H1 (cell line): ENCODE measurements at regions not wholly inside any gene's neighbourhood (a gene's known extent, or its start where the extent isn't known, plus 50 kb on each side); places are given as distances from the start of the nearest gene placed in this dataset.

Experiments
- CTCF ChIA-PET: fragments of 300-600 bp; sonication (Branson Sonifier 250); formaldehyde crosslinking; loops from one replicate; lab custom pipeline; 2021; ENCODE audit not compliant: partially characterized antibody; lab: Charles Lee
- POLR2A ChIA-PET: fragments of 300-600 bp; sonication (Branson Sonifier 250); formaldehyde crosslinking; loops from one replicate; lab custom pipeline; 2021; ENCODE audit warnings: inconsistent platforms; ENCODE audit not compliant: partially characterized antibody; lab: Charles Lee
- DNase-seq, 2 experiments: peaks; one replicate each; pipeline versions ENCODE4 v3.0.0 to v3.0.0-alpha.2; 2010 to 2022; ENCODE audit warnings: low spot score in 2 of 2, low read depth in 1 of 2, mixed read lengths in 1 of 2
- FAIRE-seq: peaks from 2 replicates; lab custom pipeline; 2011; peaks lifted over from hg19 to GRCh38; lab: Jason Lieb, UNC
- H2AFZ ChIP-seq: 2 replicates; pipeline ENCODE4 v1.8.1; 2012; ENCODE audit warnings: low read length, inconsistent platforms
- H2AK5ac ChIP-seq: 2 replicates; pipeline ENCODE4 v1.6.1; 2013; ENCODE audit warnings: low read depth, low read length
- H2BK120ac ChIP-seq: replicated peaks from 2 replicates; pipeline ENCODE3; 2013; ENCODE audit warnings: low read depth, low read length, inconsistent platforms
- H2BK12ac ChIP-seq: 2 replicates; pipeline ENCODE4 v1.6.1; 2013; ENCODE audit warnings: low read depth, low read length
- H2BK15ac ChIP-seq: 2 replicates; pipeline ENCODE4 v1.6.1; 2013; ENCODE audit warnings: low read length
- H2BK20ac ChIP-seq: 2 replicates; pipeline ENCODE4 v1.6.1; 2013; ENCODE audit warnings: low read length
- H2BK5ac ChIP-seq: 2 replicates; pipeline ENCODE4 v1.6.1; 2013; ENCODE audit warnings: low read depth, low read length
- H3K14ac ChIP-seq: 2 replicates; pipeline ENCODE4 v1.6.1; 2013; ENCODE audit warnings: inconsistent platforms; ENCODE audit not compliant: insufficient read length
- H3K18ac ChIP-seq: 2 replicates; pipeline ENCODE4 v1.6.1; 2013; ENCODE audit warnings: low read length; ENCODE audit errors: extremely low read depth
- H3K23ac ChIP-seq: 2 replicates; pipeline ENCODE4 v1.6.1; 2013; ENCODE audit warnings: inconsistent platforms; ENCODE audit not compliant: insufficient read length
- H3K23me2 ChIP-seq: 2 replicates; pipeline ENCODE4 v1.6.1; 2013; ENCODE audit warnings: low read depth, low read length
- H3K27ac ChIP-seq: 2 replicates; pipeline ENCODE4 v1.6.1; 2011; ENCODE audit warnings: low read depth, low read length, inconsistent platforms
- H3K27me3 ChIP-seq, 4 experiments: replicated peaks in 1 of 4; 1 replicate in 1 of 4; 2 replicates in 3 of 4; pipeline versions ENCODE4 v1.6.1 to v1.8.1; 2011 to 2013; ENCODE audit warnings: low read length in 3 of 4, mild to moderate bottlenecking in 3 of 4, inconsistent platforms in 2 of 4, mixed read lengths in 2 of 4, moderate library complexity in 1 of 4; ENCODE audit not compliant: control insufficient read depth in 3 of 4, insufficient read depth in 3 of 4; ENCODE audit errors: extremely low read depth in 1 of 4
- H3K36me3 ChIP-seq, 4 experiments: 2 replicates each; pipeline versions ENCODE4 v1.6.1 to v1.8.1; 2011 to 2013; ENCODE audit warnings: mild to moderate bottlenecking in 4 of 4, low read length in 3 of 4, moderate library complexity in 2 of 4, control low read depth in 1 of 4, inconsistent platforms in 1 of 4; ENCODE audit not compliant: insufficient read depth in 4 of 4, control insufficient read depth in 2 of 4
- H3K4ac ChIP-seq: replicated peaks from 2 replicates; pipeline ENCODE3; 2013; ENCODE audit warnings: low read length, low read depth, mixed read lengths, inconsistent platforms; ENCODE audit not compliant: insufficient read length
- H3K4me1 ChIP-seq, 4 experiments: replicated peaks in 1 of 4; 1 replicate in 1 of 4; 2 replicates in 3 of 4; pipeline versions ENCODE4 v1.6.1 to v1.8.1; 2011 to 2013; ENCODE audit warnings: low read length in 3 of 4, inconsistent platforms in 2 of 4, mixed read lengths in 1 of 4; ENCODE audit not compliant: insufficient read depth in 4 of 4, control insufficient read depth in 3 of 4
- H3K4me2 ChIP-seq, 2 experiments: 2 replicates each; pipeline versions ENCODE4 v1.6.1 to v1.8.1; 2011 to 2013; ENCODE audit warnings: low read depth in 2 of 2, low read length in 2 of 2, control low read depth in 1 of 2, inconsistent platforms in 1 of 2, mild to moderate bottlenecking in 1 of 2; ENCODE audit not compliant: insufficient read depth in 1 of 2
- H3K4me3 ChIP-seq, 4 experiments: fragments of 200-600, 300-600 bp in 1 of 4; sonication (generic), shearing (Covaris generic), sonication (Bioruptor Twin) in 1 of 4; 2 replicates each; pipeline versions ENCODE4 v1.5.1 to v1.8.1; 2011 to 2016; ENCODE audit warnings: low read length in 4 of 4, low read depth in 3 of 4, control low read depth in 2 of 4, inconsistent platforms in 2 of 4, mild to moderate bottlenecking in 2 of 4, mixed read lengths in 1 of 4, moderate library complexity in 1 of 4; ENCODE audit not compliant: insufficient read depth in 2 of 4; ENCODE audit errors: extremely low read depth in 1 of 4
- H3K56ac ChIP-seq: replicated peaks from 2 replicates; pipeline ENCODE3; 2013; ENCODE audit warnings: low read depth, mild to moderate bottlenecking, mixed read lengths, low read length, inconsistent platforms; ENCODE audit not compliant: insufficient read length
- H3K79me1 ChIP-seq: 2 replicates; pipeline ENCODE4 v1.6.1; 2013; ENCODE audit warnings: low read depth, low read length, control low read depth
- H3K79me2 ChIP-seq, 2 experiments: 2 replicates each; pipeline versions ENCODE4 v1.6.1 to v1.8.1; 2012 to 2013; ENCODE audit warnings: low read length in 2 of 2, mild to moderate bottlenecking in 2 of 2, inconsistent platforms in 1 of 2; ENCODE audit not compliant: insufficient read depth in 2 of 2, control insufficient read depth in 1 of 2
- H3K9ac ChIP-seq, 4 experiments: replicated peaks in 1 of 4; 1 replicate in 1 of 4; 2 replicates in 3 of 4; pipeline versions ENCODE4 v1.6.1 to v1.8.1; 2011 to 2013; ENCODE audit warnings: low read depth in 3 of 4, low read length in 3 of 4, control low read depth in 2 of 4, mild to moderate bottlenecking in 2 of 4, moderate library complexity in 2 of 4, inconsistent platforms in 1 of 4; ENCODE audit errors: extremely low read depth in 1 of 4
- H3K9me3 ChIP-seq, 2 experiments: 2 replicates each; pipeline versions ENCODE4 v1.6.1 to v1.8.1; 2012 to 2013; ENCODE audit warnings: mild to moderate bottlenecking in 2 of 2, moderate library complexity in 2 of 2, control low read depth in 1 of 2, inconsistent platforms in 1 of 2, low read depth in 1 of 2, low read length in 1 of 2, mixed read lengths in 1 of 2; ENCODE audit not compliant: insufficient read depth in 2 of 2
- H4K20me1 ChIP-seq, 2 experiments: replicated peaks in 1 of 2; 2 replicates each; pipeline versions ENCODE3 to v1.8.1; 2011 to 2013; ENCODE audit warnings: inconsistent platforms in 2 of 2, low read length in 2 of 2, mild to moderate bottlenecking in 1 of 2; ENCODE audit not compliant: insufficient read depth in 2 of 2, control insufficient read depth in 1 of 2
- H4K5ac ChIP-seq: 2 replicates; pipeline ENCODE4 v1.6.1; 2013; ENCODE audit warnings: low read length, low read depth, mixed read lengths, inconsistent platforms; ENCODE audit not compliant: insufficient read length
- H4K8ac ChIP-seq: 2 replicates; pipeline ENCODE4 v1.8.0; 2013; ENCODE audit warnings: mild to moderate bottlenecking, moderate library complexity, low read length, inconsistent platforms; ENCODE audit not compliant: insufficient read depth; ENCODE audit errors: extremely low read depth
- H4K91ac ChIP-seq: replicated peaks from 2 replicates; pipeline ENCODE3; 2013; ENCODE audit warnings: low read length, mixed read lengths, inconsistent platforms; ENCODE audit not compliant: insufficient read length
- CEBPB ChIP-seq: IDR thresholded peaks from 2 replicates; pipeline ENCODE4 v1.6.1; 2012; ENCODE audit warnings: low read depth, low read length
- KDM5A ChIP-seq: fragments of 200-600 bp; IDR thresholded peaks from 2 replicates; pipeline ENCODE4 v1.7.1; 2012; ENCODE audit warnings: mild to moderate bottlenecking, low read length, inconsistent platforms, mixed read lengths
- POLR2AphosphoS5 ChIP-seq: IDR thresholded peaks from 2 replicates; pipeline ENCODE4 v1.6.1; 2011; ENCODE audit warnings: low read depth, low read length
- SUZ12 ChIP-seq: fragments of 200-600 bp; sonication (generic); IDR thresholded peaks from 2 replicates; pipeline ENCODE4 v1.6.1; 2012; ENCODE audit warnings: mild to moderate bottlenecking, inconsistent platforms, low read length, moderate library complexity, mixed read lengths
- WGBS, 2 experiments: shearing (Covaris generic) in 1 of 2; methylation state at CpG; one replicate each; pipeline versions ENCODE4 v1.1.6 to v1.1.7; 2013 to 2015; ENCODE audit warnings: low lambda C conversion rate in 2 of 2, mixed read lengths in 2 of 2, inconsistent platforms in 1 of 2, low coverage in 1 of 2, missing lambda C conversion rate in 1 of 2; ENCODE audit not compliant: insufficient replicate concordance in 2 of 2, insufficient coverage in 1 of 2, insufficient read length in 1 of 2; ENCODE audit errors: extremely low coverage in 1 of 2, missing lambda C conversion rate in 1 of 2; 5-methylcytosine and 5-hydroxymethylcytosine counted together

DNA sequence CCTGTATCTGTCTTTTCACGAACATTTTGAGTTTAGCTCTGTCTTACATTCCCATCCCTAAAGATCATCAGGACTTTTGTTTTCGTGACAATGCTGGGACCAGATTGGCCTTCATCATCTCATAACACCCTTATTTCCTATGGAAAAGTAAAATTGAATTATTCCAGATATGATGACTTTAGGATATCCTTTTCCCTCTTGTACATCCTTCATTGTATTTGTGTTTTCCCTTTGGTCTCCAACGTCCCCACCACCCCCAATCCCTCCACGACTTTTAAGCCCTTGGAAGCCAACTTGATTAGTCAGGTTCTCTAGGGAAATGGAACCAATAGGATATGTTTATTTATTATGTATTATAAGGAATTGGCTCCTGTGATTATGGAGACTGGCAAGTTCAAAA is 167.6 kb downstream of the ARL4A start:
- WGBS, 2 experiments, result 89% methylated on average over 4 of the region's 4 CpGs; no CpG with 5 or more reads in 1 of the 2 experiments
- no peak overlapping the region for H3K4me3 ChIP-seq
- H3K23ac ChIP-seq, result no peak overlapping the region
- H2BK20ac ChIP-seq, result no peak overlapping the region
- H3K14ac ChIP-seq, result no peak overlapping the region
- no peak overlapping the region for H3K56ac ChIP-seq
- H3K27ac ChIP-seq, result no peak overlapping the region
- H2BK120ac ChIP-seq, result no peak overlapping the region
- H3K4ac ChIP-seq, result no peak overlapping the region
- no peak overlapping the region for H4K5ac ChIP-seq
- H3K4me2 ChIP-seq, result no peak overlapping the region
- H3K36me3 ChIP-seq, result no peaks in the 10 kb centered on the region
- H3K4me1 ChIP-seq, result no peaks in the 10 kb centered on the region
- H3K18ac ChIP-seq, result no peak overlapping the region
- no peaks in the 10 kb centered on the region for H3K79me1 ChIP-seq
- POLR2A ChIA-PET, result no interaction called here
- no peak overlapping the region for H4K8ac ChIP-seq
- H2BK5ac ChIP-seq, result no peak overlapping the region
- TF ChIP-seq KDM5A, result no peak
- TF ChIP-seq POLR2AphosphoS5, result no peak
- no peak for TF ChIP-seq SUZ12
- no peak for TF ChIP-seq CEBPB
- no peak overlapping the region for H2AFZ ChIP-seq
- H4K91ac ChIP-seq, result no peak overlapping the region
- no peaks in the 10 kb centered on the region for H4K20me1 ChIP-seq
- H2BK15ac ChIP-seq, result no peak overlapping the region
- no peaks in the 10 kb centered on the region for H3K79me2 ChIP-seq
- H3K9me3 ChIP-seq, result no peaks in the 10 kb centered on the region
- no peak overlapping the region for H2AK5ac ChIP-seq
- H3K9ac ChIP-seq, result no peak overlapping the region
- FAIRE-seq, result no peak
- H2BK12ac ChIP-seq, result no peak overlapping the region
- no peaks in the 10 kb centered on the region for H3K27me3 ChIP-seq
- DNase-seq, result no peak
- H3K23me2 ChIP-seq, result no peaks in the 10 kb centered on the region
- CTCF ChIA-PET, result no interaction called here
